A549 (cell line): ENCODE measurements at regions not wholly inside any gene's neighbourhood (a gene's known extent, or its start where the extent isn't known, plus 50 kb on each side); places are given as distances from the start of the nearest gene placed in this dataset.

Experiments
- ATAC-seq, 2 experiments: fragments of 200-7000 bp in 1 of 2; fragments of >200 bp in 1 of 2; cut with Nextera tagmentation in 1 of 2; cut with Tn5 transposase in 1 of 2; 3 replicates each; pipeline versions ENCODE4 v1.8.0 to v1.9.1; 2018 to 2020; ENCODE audit warnings: mild to moderate bottlenecking in 1 of 2, moderate library complexity in 1 of 2
- CTCF ChIA-PET: fragments of 300-600 bp; sonication (Branson Sonifier 250); formaldehyde crosslinking; extraction: SDS; loops from one replicate; lab custom pipeline; 2021; ENCODE audit warnings: antibody characterized with exemption, inconsistent platforms; lab: Yijun Ruan, JAX
- POLR2A ChIA-PET: fragments of 350-600 bp; formaldehyde crosslinking; extraction: SDS; loops from one replicate; lab custom pipeline; 2021; ENCODE audit warnings: antibody characterized with exemption, inconsistent platforms; lab: Yijun Ruan, JAX
- DNase-seq, 2 experiments: peaks; one replicate each; pipeline versions ENCODE4 v3.0.0 to v3.0.0-alpha.2; 2011 to 2016; ENCODE audit warnings: low read depth in 1 of 2, low spot score in 1 of 2
- FAIRE-seq: peaks from 2 replicates; lab custom pipeline; 2011; peaks lifted over from hg19 to GRCh38; lab: Jason Lieb, UNC
- H3K27ac ChIP-seq, 2 experiments: fragments of >200 bp; sonication (Bioruptor Twin); formaldehyde crosslinking; 3 replicates each; pipeline ENCODE4 v1.5.1; 2016 to 2017
- H3K4me1 ChIP-seq: fragments of >200 bp; sonication (Bioruptor Twin); formaldehyde crosslinking; 3 replicates; pipeline ENCODE4 v1.6.1; 2016
- H3K4me2 ChIP-seq: fragments of >200 bp; sonication (Bioruptor Twin); formaldehyde crosslinking; 3 replicates; pipeline ENCODE4 v1.6.1; 2016
- H3K4me3 ChIP-seq: fragments of >200 bp; sonication (Bioruptor Twin); formaldehyde crosslinking; 3 replicates; pipeline ENCODE4 v1.5.1; 2016
- H3K9me3 ChIP-seq: fragments of >200 bp; sonication (Bioruptor Twin); formaldehyde crosslinking; 3 replicates; pipeline ENCODE4 v1.6.1; 2016
- BHLHE40 ChIP-seq: IDR thresholded peaks from 2 replicates; pipeline ENCODE4 v1.6.1; 2012; ENCODE audit warnings: low read depth, low read length, inconsistent platforms
- CEBPB ChIP-seq, 2 experiments: fragments of >200 bp in 1 of 2; sonication (Bioruptor Twin) in 1 of 2; formaldehyde crosslinking in 1 of 2; IDR thresholded peaks; 2 replicates each; pipeline ENCODE4 v1.6.1; 2012 to 2016
- CHD4 ChIP-seq: fragments of 200-600 bp; sonication (generic); IDR thresholded peaks from 2 replicates; pipeline ENCODE4 v1.6.1; 2016; ENCODE audit warnings: antibody characterized with exemption, mild to moderate bottlenecking, borderline replicate concordance
- EHMT2 ChIP-seq: fragments of 200-600 bp; sonication (generic); IDR thresholded peaks from 2 replicates; pipeline ENCODE4 v1.6.1; 2016; ENCODE audit warnings: antibody characterized with exemption, low read depth, mild to moderate bottlenecking, moderate library complexity
- ELK1 ChIP-seq: fragments of 150-350 bp; IDR thresholded peaks from 2 replicates; pipeline ENCODE4 v1.6.1; 2014; ENCODE audit warnings: low read depth, mild to moderate bottlenecking, low read length
- EP300 ChIP-seq, 2 experiments: fragments of >200 bp; sonication (Bioruptor Twin); formaldehyde crosslinking; IDR thresholded peaks; 2 replicates in 1 of 2; 3 replicates in 1 of 2; pipeline ENCODE4 v1.6.1; 2016 to 2017
- GATA3 ChIP-seq: IDR thresholded peaks from 2 replicates; pipeline ENCODE4 v1.6.1; 2012; ENCODE audit warnings: borderline replicate concordance
- HES2 ChIP-seq: fragments of >200 bp; sonication (Bioruptor Twin); formaldehyde crosslinking; IDR thresholded peaks from 2 replicates; pipeline ENCODE4 v1.6.1; 2016
- HMGXB4 ChIP-seq: fragments of 250-450 bp; sonication (Bioruptor Pico); IDR thresholded peaks from 2 replicates; pipeline ENCODE4 v1.5.0; 2021; ENCODE audit warnings: mild to moderate bottlenecking, moderate library complexity, borderline replicate concordance
- HOXA7 ChIP-seq: fragments of 250-450 bp; sonication (Bioruptor Pico); IDR thresholded peaks from 2 replicates; pipeline ENCODE4 v1.5.0; 2020; ENCODE audit warnings: mild to moderate bottlenecking, moderate library complexity
- JUN ChIP-seq, 2 experiments: fragments of >200 bp; sonication (Bioruptor Twin); formaldehyde crosslinking; IDR thresholded peaks; 2 replicates in 1 of 2; 3 replicates in 1 of 2; pipeline ENCODE4 v1.6.1; 2016 to 2017
- JUNB ChIP-seq: fragments of >200 bp; sonication (Bioruptor Twin); formaldehyde crosslinking; IDR thresholded peaks from 2 replicates; pipeline ENCODE4 v1.6.1; 2016
- KDM1A ChIP-seq: fragments of 200-600 bp; sonication (generic); IDR thresholded peaks from 2 replicates; pipeline ENCODE4 v1.6.1; 2016; ENCODE audit warnings: low read depth, mild to moderate bottlenecking
- MAFK ChIP-seq: fragments of 450-650 bp; IDR thresholded peaks from 2 replicates; pipeline ENCODE4 v1.6.1; 2014; ENCODE audit not compliant: partially characterized antibody
- MAZ ChIP-seq: fragments of 150-350 bp; IDR thresholded peaks from 2 replicates; pipeline ENCODE4 v1.6.1; 2014; ENCODE audit warnings: antibody characterized with exemption, low read depth, low read length, borderline replicate concordance
- MYC ChIP-seq: IDR thresholded peaks from 2 replicates; pipeline ENCODE4 v1.6.1; 2012; ENCODE audit warnings: mild to moderate bottlenecking, inconsistent platforms, low read length, improper control_type of control experiment, borderline replicate concordance
- NFE2L2 ChIP-seq: fragments of 150-350 bp; conservative IDR thresholded peaks from 2 replicates; pipeline ENCODE4 v1.6.1; 2014; ENCODE audit warnings: low read length
- NR3C1 ChIP-seq: fragments of >200 bp; sonication (Bioruptor Twin); formaldehyde crosslinking; IDR thresholded peaks from 3 replicates; pipeline ENCODE4 v1.6.1; 2017
- PHF8 ChIP-seq: fragments of 200-600 bp; sonication (generic); IDR thresholded peaks from 2 replicates; pipeline ENCODE4 v1.6.1; 2016; ENCODE audit warnings: low read depth, mild to moderate bottlenecking, antibody characterized with exemption, moderate library complexity, borderline replicate concordance
- ZC3H11A ChIP-seq: fragments of 450-650 bp; IDR thresholded peaks from 2 replicates; pipeline ENCODE4 v1.6.1; 2014; ENCODE audit warnings: antibody characterized with exemption, mild to moderate bottlenecking
- WGBS: methylation state at CpG from one replicate; pipeline ENCODE4 v1.1.6; 2017; ENCODE audit errors: missing lambda C conversion rate; 5-methylcytosine and 5-hydroxymethylcytosine counted together

- DNase-seq (no peak), FAIRE-seq (no peak), ATAC-seq (peak in 1 of 2 experiments; percentile 42; a peak in 3 of 6 replicates)
- Histone ChIP-seq H3K4me1 (0 out of 3 replicates have a peak, but pooled peaks cover 3% of the 10 kb centered on the region), H3K4me2 (no peak overlapping the region), H3K9me3 (no peaks in the 10 kb centered on the region; the same call in 2 of the 3 replicates), H3K27ac (no peak overlapping the region), H3K4me3 (no peak overlapping the region)
- ChIA-PET CTCF (no interaction called here), POLR2A (no interaction called here)
- 29% methylated on average over 14 of the region's 16 CpGs for WGBS
- TF ChIP-seq ELK1 (no peak), CHD4 (no peak)
Observed at GRCh38 chr14:92252323-92252722, 70.6 kb upstream of the SLC24A4 start.

- Histone ChIP-seq H3K4me2 (no peak overlapping the region), H3K9me3 (no peaks in the 10 kb centered on the region), H3K4me1 (0 out of 3 replicates have a peak, but pooled peaks cover 3% of the 10 kb centered on the region), H3K27ac (no peak overlapping the region), H3K4me3 (no peak overlapping the region)
- ATAC-seq (peak; percentile 40 to 63; a peak in 4 of 6 replicates), FAIRE-seq (no peak), DNase-seq (peak in 1 of 2 experiments; percentile 6)
- TF ChIP-seq NR3C1 (no peak), CEBPB (IDR thresholded peaks at IDR 0.05) (no peak), NFE2L2 (no peak), MAFK (no peak), EHMT2 (no peak), MAZ (no peak)
- CTCF ChIA-PET: no interaction called here
- POLR2A ChIA-PET: no interaction called here
- WGBS: 31% methylated on average over 15 of the region's 15 CpGs
Observed at GRCh38 chr14:92253381-92253894, 69.5 kb upstream of the SLC24A4 start.

- 0 out of 3 replicates have a peak, but pooled peaks cover 3% of the 10 kb centered on the region for H3K4me1 ChIP-seq
- no peak overlapping the region for H3K4me2 ChIP-seq
- ATAC-seq: no peak
- TF ChIP-seq HOXA7 (no peak), KDM1A (no peak), MYC (no peak), BHLHE40 (no peak), EP300 (IDR thresholded peaks at IDR 0.05) (no peak), HES2 (no peak), HMGXB4 (CRISPR knock-in tag) (no peak), JUNB (no peak), GATA3 (no peak), JUN (IDR thresholded peaks at IDR 0.05) (no peak), ZC3H11A (no peak), PHF8 (no peak)
- ChIA-PET CTCF (no interaction called here), POLR2A (no interaction called here)
- FAIRE-seq: no peak
- H3K27ac ChIP-seq: no peak overlapping the region
- H3K9me3 ChIP-seq: no peaks in the 10 kb centered on the region
- H3K4me3 ChIP-seq: no peak overlapping the region
- WGBS: 66% methylated on average over 18 of the region's 18 CpGs
- DNase-seq: no peak
Observed at GRCh38 chr14:92254786-92255185, 68.2 kb upstream of the SLC24A4 start.
